ENCODE measurements at regions not wholly inside any gene's neighbourhood (a gene's known extent, or its start where the extent isn't known, plus 50 kb on each side); places are given as distances from the start of the nearest gene placed in this dataset.

DNA sequence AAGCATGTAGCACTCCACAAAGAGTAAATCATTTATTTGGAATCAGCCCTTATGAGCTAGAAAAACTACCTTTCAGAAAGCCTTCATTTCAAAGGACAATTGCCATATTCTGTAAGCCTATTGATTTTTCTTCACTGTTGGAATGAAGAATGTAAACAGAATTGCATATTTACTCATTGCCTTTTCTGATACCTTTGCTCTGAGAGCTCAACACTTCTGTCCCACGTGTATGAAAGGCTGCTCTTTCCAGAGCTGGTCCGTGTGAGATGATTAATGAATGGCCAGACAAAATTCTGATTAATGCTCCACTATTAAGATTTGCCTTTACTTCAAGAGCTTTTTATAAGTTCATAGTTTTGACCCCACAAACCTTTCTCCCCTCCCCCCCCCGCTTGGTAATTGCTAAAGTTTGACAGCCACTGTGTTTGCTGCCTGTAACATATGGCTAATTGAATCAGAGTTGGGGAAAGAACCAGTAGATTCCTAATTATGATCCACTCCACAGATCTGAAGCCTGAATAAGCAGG lies 63.0 kb upstream of the PLEKHA5 start:
- POLR2A ChIA-PET = no interaction called here
- DNase-seq (ENCODE audit: extremely low spot score) = no peak
- no peak for TF ChIP-seq PKNOX1 (IDR thresholded peaks at IDR 0.05)
- TF ChIP-seq SUZ12 (IDR thresholded peaks at IDR 0.05) = no peak
- no peak for TF ChIP-seq CTBP1 (IDR thresholded peaks at IDR 0.05; ENCODE audit: borderline replicate concordance)
- CTCF ChIA-PET = no interaction called here

- ChIA-PET POLR2A (no interaction called here), CTCF (no interaction called here)
- TF ChIP-seq HDGF (IDR thresholded peaks at IDR 0.05; ENCODE audit: borderline replicate concordance) (no peak), CTBP1 (IDR thresholded peaks at IDR 0.05; ENCODE audit: borderline replicate concordance) (no peak), BHLHE40 (IDR thresholded peaks at IDR 0.05; ENCODE audit: borderline replicate concordance) (no peak), LEF1 (IDR thresholded peaks at IDR 0.05; ENCODE audit: borderline replicate concordance) (no peak), FOXM1 (IDR thresholded peaks at IDR 0.05; ENCODE audit: borderline replicate concordance) (no peak), ELF4 (IDR thresholded peaks at IDR 0.05) (no peak), PKNOX1 (IDR thresholded peaks at IDR 0.05) (no peak), SUZ12 (IDR thresholded peaks at IDR 0.05) (no peak), NFRKB (IDR thresholded peaks at IDR 0.05) (no peak), ZNF384 (IDR thresholded peaks at IDR 0.05) (no peak)
- DNase-seq (ENCODE audit: extremely low spot score) = no peak
Observed at GRCh38 chr12:19068137-19068536, 61.4 kb upstream of the PLEKHA5 start.

GRCh38 chr12:19070341-19070740 lies 59.2 kb upstream of the PLEKHA5 start:
- DNase-seq (ENCODE audit: extremely low spot score) = no peak
- ChIA-PET CTCF (no interaction called here), POLR2A (no interaction called here)
- no peak for TF ChIP-seq SUZ12 (IDR thresholded peaks at IDR 0.05)
- TF ChIP-seq L3MBTL2 (conservative IDR thresholded peaks at IDR 0.05) = no peak
- no peak for TF ChIP-seq HDGF (IDR thresholded peaks at IDR 0.05; ENCODE audit: borderline replicate concordance)
- TF ChIP-seq PKNOX1 (IDR thresholded peaks at IDR 0.05) = no peak
- no peak for TF ChIP-seq SP1 (IDR thresholded peaks at IDR 0.05)
- TF ChIP-seq ELF4 (IDR thresholded peaks at IDR 0.05) = no peak
- no peak for TF ChIP-seq CTBP1 (IDR thresholded peaks at IDR 0.05; ENCODE audit: borderline replicate concordance)
- TF ChIP-seq BHLHE40 (IDR thresholded peaks at IDR 0.05; ENCODE audit: borderline replicate concordance) = no peak
- no peak for TF ChIP-seq FOXA1 (IDR thresholded peaks at IDR 0.05)
- TF ChIP-seq FOXK2 (IDR thresholded peaks at IDR 0.05) = no peak

DNA sequence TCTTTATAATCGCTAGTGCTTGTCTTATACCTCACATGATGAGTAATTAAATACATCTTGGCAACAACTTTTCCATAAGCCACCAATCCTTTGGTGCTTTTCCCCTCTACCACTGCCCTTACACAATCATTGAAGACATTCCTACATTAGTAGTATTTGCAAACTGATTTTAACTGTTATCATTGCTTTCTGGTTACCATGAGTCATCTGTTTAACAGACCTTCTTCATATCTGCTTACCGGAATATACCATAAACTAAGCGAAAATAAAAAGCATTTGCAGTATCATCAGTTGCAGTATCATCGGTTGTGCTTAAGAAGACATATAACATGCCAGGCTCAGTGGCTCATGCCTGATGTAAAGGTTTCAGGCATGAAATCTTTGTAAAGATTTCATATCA lies 54.8 kb upstream of the PLEKHA5 start:
- TF ChIP-seq SUZ12 (IDR thresholded peaks at IDR 0.05) (no peak), ELF4 (IDR thresholded peaks at IDR 0.05) (no peak), NFRKB (IDR thresholded peaks at IDR 0.05) (no peak), L3MBTL2 (conservative IDR thresholded peaks at IDR 0.05) (no peak), HDGF (IDR thresholded peaks at IDR 0.05; ENCODE audit: borderline replicate concordance) (no peak), ZNF384 (IDR thresholded peaks at IDR 0.05) (no peak), FOXA1 (IDR thresholded peaks at IDR 0.05) (no peak), SP1 (IDR thresholded peaks at IDR 0.05) (no peak), TARDBP (IDR thresholded peaks at IDR 0.05) (no peak), ARNT (IDR thresholded peaks at IDR 0.05) (no peak), LEF1 (IDR thresholded peaks at IDR 0.05; ENCODE audit: borderline replicate concordance) (no peak), CTBP1 (IDR thresholded peaks at IDR 0.05; ENCODE audit: borderline replicate concordance) (no peak)
- ChIA-PET CTCF (no interaction called here), POLR2A (no interaction called here)
- no peak for DNase-seq (ENCODE audit: extremely low spot score)

GRCh38 chr12:19075711-19076340 lies 53.7 kb upstream of the PLEKHA5 start:
- TF ChIP-seq SUZ12 (IDR thresholded peaks at IDR 0.05) (no peak), HDGF (IDR thresholded peaks at IDR 0.05; ENCODE audit: borderline replicate concordance) (no peak), TARDBP (IDR thresholded peaks at IDR 0.05) (no peak), FOXK2 (IDR thresholded peaks at IDR 0.05) (no peak), LEF1 (IDR thresholded peaks at IDR 0.05; ENCODE audit: borderline replicate concordance) (no peak), FOXM1 (IDR thresholded peaks at IDR 0.05; ENCODE audit: borderline replicate concordance) (no peak), BHLHE40 (IDR thresholded peaks at IDR 0.05; ENCODE audit: borderline replicate concordance) (no peak), CTBP1 (IDR thresholded peaks at IDR 0.05; ENCODE audit: borderline replicate concordance) (no peak), ZNF384 (IDR thresholded peaks at IDR 0.05) (no peak), ARNT (IDR thresholded peaks at IDR 0.05) (no peak), L3MBTL2 (conservative IDR thresholded peaks at IDR 0.05) (no peak), ELF4 (IDR thresholded peaks at IDR 0.05) (no peak), FOXA1 (IDR thresholded peaks at IDR 0.05) (no peak), NFRKB (IDR thresholded peaks at IDR 0.05) (no peak), PKNOX1 (IDR thresholded peaks at IDR 0.05) (no peak), SP1 (IDR thresholded peaks at IDR 0.05) (no peak)
- ChIA-PET CTCF (no interaction called here), POLR2A (no interaction called here)
- DNase-seq (ENCODE audit: extremely low spot score) = no peak

Measured in HEK293T (cell line).